ENCODE measurements at regions not wholly inside any gene's neighbourhood (a gene's known extent, or its start where the extent isn't known, plus 50 kb on each side); places are given as distances from the start of the nearest gene placed in this dataset.

- no peak for TF ChIP-seq CTCF (IDR thresholded peaks at IDR 0.05; ENCODE audit: unreplicated experiment)
- Mint-ChIP-seq H3K9me3 (ENCODE audit: low read depth) (no peaks in the 10 kb centered on the region), H3K36me3 (ENCODE audit: insufficient read depth) (no peaks in the 10 kb centered on the region), H3K27me3 (peaks cover 30% of the 10 kb centered on the region), H3K4me1 (ENCODE audit: low read depth) (peaks cover 6% of the 10 kb centered on the region), H3K27ac (no peak overlapping the region), H3K4me3 (ENCODE audit: low read depth) (no peak overlapping the region)
- no peak for DNase-seq (ENCODE audit: low spot score, unreplicated experiment)
These were observed 168.1 kb upstream of the TOP1 start for GRCh38 chr20:40860487-40860902.

GRCh38 chr20:40861427-40862008 lies 167.1 kb upstream of the TOP1 start:
- Mint-ChIP-seq H3K4me3 (ENCODE audit: low read depth) (no peak overlapping the region), H3K36me3 (ENCODE audit: insufficient read depth) (no peaks in the 10 kb centered on the region), H3K9me3 (ENCODE audit: low read depth) (no peaks in the 10 kb centered on the region), H3K27ac (no peak overlapping the region), H3K27me3 (peaks cover 24% of the 10 kb centered on the region), H3K4me1 (ENCODE audit: low read depth) (peaks cover 12% of the 10 kb centered on the region)
- TF ChIP-seq CTCF (IDR thresholded peaks at IDR 0.05; ENCODE audit: unreplicated experiment), result no peak
- no peak for DNase-seq (ENCODE audit: low spot score, unreplicated experiment)

- H3K4me3 Mint-ChIP-seq (ENCODE audit: low read depth), result no peak overlapping the region
- H3K4me1 Mint-ChIP-seq (ENCODE audit: low read depth), result peaks cover 14% of the 10 kb centered on the region
- H3K27me3 Mint-ChIP-seq, result peaks cover 16% of the 10 kb centered on the region
- no peak overlapping the region for H3K27ac Mint-ChIP-seq
- peaks cover 1% of the 10 kb centered on the region for H3K9me3 Mint-ChIP-seq (ENCODE audit: low read depth)
- no peak for DNase-seq (ENCODE audit: low spot score, unreplicated experiment)
- no peaks in the 10 kb centered on the region for H3K36me3 Mint-ChIP-seq (ENCODE audit: insufficient read depth)
- no peak for TF ChIP-seq CTCF (IDR thresholded peaks at IDR 0.05; ENCODE audit: unreplicated experiment)
These were observed 165.2 kb upstream of the TOP1 start for GRCh38 chr20:40863355-40863919.

GRCh38 chr20:40864470-40864869 lies 164.2 kb upstream of the TOP1 start:
- H3K4me3 Mint-ChIP-seq (ENCODE audit: low read depth), result no peak overlapping the region
- H3K27me3 Mint-ChIP-seq, result peaks cover 6% of the 10 kb centered on the region
- TF ChIP-seq CTCF (IDR thresholded peaks at IDR 0.05; ENCODE audit: unreplicated experiment), result no peak
- no peak for DNase-seq (ENCODE audit: low spot score, unreplicated experiment)
- H3K4me1 Mint-ChIP-seq (ENCODE audit: low read depth), result peaks cover 20% of the 10 kb centered on the region
- H3K9me3 Mint-ChIP-seq (ENCODE audit: low read depth), result peaks cover 3% of the 10 kb centered on the region
- no peak overlapping the region for H3K27ac Mint-ChIP-seq
- no peaks in the 10 kb centered on the region for H3K36me3 Mint-ChIP-seq (ENCODE audit: insufficient read depth)

GRCh38 chr20:40865095-40865494 lies 163.5 kb upstream of the TOP1 start:
- no peak for TF ChIP-seq CTCF (IDR thresholded peaks at IDR 0.05; ENCODE audit: unreplicated experiment)
- Mint-ChIP-seq H3K27ac (peak overlapping the region; percentile 14), H3K4me1 (ENCODE audit: low read depth) (peaks cover 22% of the 10 kb centered on the region), H3K4me3 (ENCODE audit: low read depth) (no peak overlapping the region), H3K36me3 (ENCODE audit: insufficient read depth) (no peaks in the 10 kb centered on the region), H3K27me3 (peaks cover 6% of the 10 kb centered on the region), H3K9me3 (ENCODE audit: low read depth) (peaks cover 3% of the 10 kb centered on the region)
- no peak for DNase-seq (ENCODE audit: low spot score, unreplicated experiment)
